ENCODE measurements at regions not wholly inside any gene's neighbourhood (a gene's known extent, or its start where the extent isn't known, plus 50 kb on each side); places are given as distances from the start of the nearest gene placed in this dataset.
"Not testable (repeated sequence)": the region's sequence is repeated elsewhere in the genome, so short reads cannot be mapped to it uniquely, and the experiment has no call there.

DNA sequence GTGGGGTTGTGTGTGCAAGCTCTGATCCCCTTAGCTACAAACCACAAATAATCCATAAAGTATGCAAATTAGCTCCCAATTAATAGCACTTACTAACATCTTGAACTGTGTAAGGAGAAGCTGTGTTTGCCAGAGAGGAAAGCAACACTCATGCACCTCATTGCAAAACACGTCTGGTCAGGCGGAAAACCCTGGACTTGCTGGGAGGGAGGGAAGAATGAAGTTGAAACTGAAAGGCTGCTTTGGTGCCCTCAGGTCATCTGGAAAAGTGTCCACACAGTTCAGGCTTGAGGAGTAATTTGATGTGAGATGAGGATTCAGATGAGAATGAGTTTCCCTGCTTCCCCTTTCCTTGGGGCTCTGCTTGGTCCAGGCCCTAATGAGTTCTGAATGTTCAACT is 185.5 kb upstream of the ANKRD28 start:
- TF ChIP-seq, protein P1, sequence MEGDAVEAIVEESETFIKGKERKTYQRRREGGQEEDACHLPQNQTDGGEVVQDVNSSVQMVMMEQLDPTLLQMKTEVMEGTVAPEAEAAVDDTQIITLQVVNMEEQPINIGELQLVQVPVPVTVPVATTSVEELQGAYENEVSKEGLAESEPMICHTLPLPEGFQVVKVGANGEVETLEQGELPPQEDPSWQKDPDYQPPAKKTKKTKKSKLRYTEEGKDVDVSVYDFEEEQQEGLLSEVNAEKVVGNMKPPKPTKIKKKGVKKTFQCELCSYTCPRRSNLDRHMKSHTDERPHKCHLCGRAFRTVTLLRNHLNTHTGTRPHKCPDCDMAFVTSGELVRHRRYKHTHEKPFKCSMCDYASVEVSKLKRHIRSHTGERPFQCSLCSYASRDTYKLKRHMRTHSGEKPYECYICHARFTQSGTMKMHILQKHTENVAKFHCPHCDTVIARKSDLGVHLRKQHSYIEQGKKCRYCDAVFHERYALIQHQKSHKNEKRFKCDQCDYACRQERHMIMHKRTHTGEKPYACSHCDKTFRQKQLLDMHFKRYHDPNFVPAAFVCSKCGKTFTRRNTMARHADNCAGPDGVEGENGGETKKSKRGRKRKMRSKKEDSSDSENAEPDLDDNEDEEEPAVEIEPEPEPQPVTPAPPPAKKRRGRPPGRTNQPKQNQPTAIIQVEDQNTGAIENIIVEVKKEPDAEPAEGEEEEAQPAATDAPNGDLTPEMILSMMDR (IDR thresholded peaks at IDR 0.05) = no peak
- H3K9me3 Mint-ChIP-seq = no peaks in the 10 kb centered on the region
- H3K36me3 ChIP-seq (ENCODE audit: control insufficient read depth, insufficient read depth, low read length) = no peaks in the 10 kb centered on the region
- H3K27ac ChIP-seq (ENCODE audit: low read length) = no peak overlapping the region
- DNase-seq (no peak), ATAC-seq (no peak)
- no peaks in the 10 kb centered on the region for H3K27me3 ChIP-seq (ENCODE audit: control insufficient read depth, insufficient read depth, low read length)
- 89% methylated on average over 2 of the region's 2 CpGs for WGBS (ENCODE audit: insufficient coverage)
- H3K4me1 Mint-ChIP-seq = no peaks in the 10 kb centered on the region
- no peak overlapping the region for H3K4me3 Mint-ChIP-seq
- no peak overlapping the region for H3K27ac Mint-ChIP-seq
- H3K27me3 Mint-ChIP-seq (ENCODE audit: low read depth in 2 of 2) = peaks cover 10 to 14% of the 10 kb centered on the region in 2 donors
- H3K4me1 ChIP-seq (ENCODE audit: control insufficient read depth, insufficient read depth, low read length) = no peaks in the 10 kb centered on the region
- H3K9me3 ChIP-seq (ENCODE audit: control insufficient read depth, insufficient read depth, low read length) = no peaks in the 10 kb centered on the region
- intact Hi-C loops (cut with micrococcal nuclease) = no loop called here
- no peak overlapping the region for H3K4me3 ChIP-seq (ENCODE audit: low read length)
- H3K36me3 Mint-ChIP-seq = no peaks in the 10 kb centered on the region

DNA sequence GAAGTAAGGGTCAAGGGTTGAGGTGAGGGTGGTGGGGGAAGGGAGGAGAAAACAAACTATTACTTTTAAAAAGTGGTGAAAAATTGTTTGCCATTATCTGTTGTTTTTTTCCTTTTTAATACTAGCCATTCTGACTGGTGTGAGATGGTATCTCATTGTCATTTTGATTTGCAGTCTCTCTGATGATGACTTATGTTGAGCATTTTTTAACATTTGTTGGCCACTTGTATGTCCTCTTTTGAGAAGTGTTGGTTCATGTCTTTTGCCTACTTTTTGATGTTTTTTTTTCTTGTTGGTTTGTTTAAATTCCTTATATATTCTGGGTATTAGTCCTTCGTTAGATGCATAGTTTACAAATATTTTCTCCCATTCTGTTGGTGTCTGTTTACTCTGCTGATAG is 185.9 kb upstream of the ANKRD28 start:
- no peaks in the 10 kb centered on the region for H3K36me3 ChIP-seq (ENCODE audit: control insufficient read depth, insufficient read depth, low read length)
- no peaks in the 10 kb centered on the region for H3K4me1 ChIP-seq (ENCODE audit: control insufficient read depth, insufficient read depth, low read length)
- H3K27me3 ChIP-seq (ENCODE audit: control insufficient read depth, insufficient read depth, low read length) = no peaks in the 10 kb centered on the region
- peaks cover 10 to 14% of the 10 kb centered on the region in 2 donors for H3K27me3 Mint-ChIP-seq (ENCODE audit: low read depth in 2 of 2)
- DNase-seq (no peak), ATAC-seq (no peak)
- no peaks in the 10 kb centered on the region for H3K9me3 ChIP-seq (ENCODE audit: control insufficient read depth, insufficient read depth, low read length)
- H3K36me3 Mint-ChIP-seq = no peaks in the 10 kb centered on the region
- no peak overlapping the region for H3K4me3 ChIP-seq (ENCODE audit: low read length)
- H3K4me1 Mint-ChIP-seq = no peaks in the 10 kb centered on the region
- no peak overlapping the region for H3K27ac Mint-ChIP-seq
- no peak overlapping the region for H3K27ac ChIP-seq (ENCODE audit: low read length)
- no peaks in the 10 kb centered on the region for H3K9me3 Mint-ChIP-seq
- WGBS (ENCODE audit: insufficient coverage) = no CpG with 5 or more reads among the region's 1 CpG
- TF ChIP-seq, protein P1 (IDR thresholded peaks at IDR 0.05) = no peak
- intact Hi-C loops (cut with micrococcal nuclease) = no loop called here
- H3K4me3 Mint-ChIP-seq = no peak overlapping the region

DNA sequence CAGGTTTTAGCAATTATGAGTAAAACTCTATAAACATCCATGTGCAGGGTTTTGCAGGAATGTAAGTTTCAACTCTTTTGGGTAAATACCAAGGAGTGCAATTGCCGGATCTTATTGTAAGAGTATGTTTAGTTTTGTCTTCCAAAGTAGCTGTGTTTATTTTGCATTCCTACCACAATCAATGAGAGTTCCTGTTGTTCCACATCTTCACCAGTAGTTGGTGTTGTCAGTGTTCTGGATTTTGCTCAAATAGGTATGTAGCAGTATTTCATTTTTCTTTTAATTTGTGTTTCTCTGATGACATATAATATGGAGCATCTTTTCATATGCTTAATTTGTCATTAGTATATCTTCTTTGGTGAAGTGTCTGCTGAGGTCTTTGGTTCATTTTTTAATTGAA is 185.1 kb upstream of the GALNT15 start:
- Histone ChIP-seq H3K4me3 (ENCODE audit: low read length) (no peak overlapping the region), H3K27ac (ENCODE audit: low read length) (no peak overlapping the region), H3K36me3 (ENCODE audit: control insufficient read depth, insufficient read depth, low read length) (no peaks in the 10 kb centered on the region), H3K4me1 (ENCODE audit: control insufficient read depth, insufficient read depth, low read length) (no peaks in the 10 kb centered on the region), H3K27me3 (ENCODE audit: control insufficient read depth, insufficient read depth, low read length) (no peaks in the 10 kb centered on the region), H3K9me3 (ENCODE audit: control insufficient read depth, insufficient read depth, low read length) (no peaks in the 10 kb centered on the region)
- TF ChIP-seq, protein P1 (IDR thresholded peaks at IDR 0.05) = no peak
- H3K36me3 Mint-ChIP-seq = no peaks in the 10 kb centered on the region
- WGBS (ENCODE audit: insufficient coverage) = 60% methylated on average over 1 of the region's 1 CpG
- intact Hi-C loops (cut with micrococcal nuclease) = no loop called here
- ATAC-seq = no peak
- H3K27ac Mint-ChIP-seq = no peak overlapping the region
- H3K4me1 Mint-ChIP-seq = no peaks in the 10 kb centered on the region
- H3K27me3 Mint-ChIP-seq (ENCODE audit: low read depth in 2 of 2) = peaks cover 15 to 17% of the 10 kb centered on the region in 2 donors
- peaks cover 0 to 2% of the 10 kb centered on the region in 2 donors for H3K9me3 Mint-ChIP-seq
- DNase-seq = no peak
- no peak overlapping the region for H3K4me3 Mint-ChIP-seq

DNA sequence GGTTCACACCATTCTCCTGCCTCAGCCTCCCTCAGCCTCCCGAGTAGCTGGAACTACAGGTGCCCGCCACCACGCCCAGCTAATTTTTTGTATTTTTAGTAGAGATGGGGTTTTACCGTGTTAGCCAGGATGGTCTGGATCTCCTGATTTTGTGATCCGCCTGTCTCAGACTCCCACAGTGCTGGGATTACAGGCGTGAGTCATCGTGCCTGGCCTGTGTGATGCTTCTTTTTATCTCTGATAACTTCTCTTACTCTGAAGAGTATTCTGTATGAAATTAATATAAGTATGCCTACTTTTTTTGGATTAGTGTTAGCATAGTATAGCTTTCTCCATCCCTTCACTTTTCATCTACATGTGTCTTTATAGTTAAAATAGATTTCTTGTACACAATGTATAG is 180.8 kb upstream of the GALNT15 start:
- H3K27me3 ChIP-seq (ENCODE audit: control insufficient read depth, insufficient read depth, low read length); H3K4me3 Mint-ChIP-seq; DNase-seq; intact Hi-C loops (cut with micrococcal nuclease); H3K4me1 ChIP-seq (ENCODE audit: control insufficient read depth, insufficient read depth, low read length); H3K27ac Mint-ChIP-seq; H3K27me3 Mint-ChIP-seq (ENCODE audit: low read depth in 2 of 2); ATAC-seq; H3K9me3 ChIP-seq (ENCODE audit: control insufficient read depth, insufficient read depth, low read length); H3K27ac ChIP-seq (ENCODE audit: low read length); H3K4me1 Mint-ChIP-seq; H3K9me3 Mint-ChIP-seq; H3K36me3 Mint-ChIP-seq; H3K4me3 ChIP-seq (ENCODE audit: low read length); H3K36me3 ChIP-seq (ENCODE audit: control insufficient read depth, insufficient read depth, low read length): not testable (repeated sequence)
- 98% methylated on average over 6 of the region's 7 CpGs for WGBS (ENCODE audit: insufficient coverage)

DNA sequence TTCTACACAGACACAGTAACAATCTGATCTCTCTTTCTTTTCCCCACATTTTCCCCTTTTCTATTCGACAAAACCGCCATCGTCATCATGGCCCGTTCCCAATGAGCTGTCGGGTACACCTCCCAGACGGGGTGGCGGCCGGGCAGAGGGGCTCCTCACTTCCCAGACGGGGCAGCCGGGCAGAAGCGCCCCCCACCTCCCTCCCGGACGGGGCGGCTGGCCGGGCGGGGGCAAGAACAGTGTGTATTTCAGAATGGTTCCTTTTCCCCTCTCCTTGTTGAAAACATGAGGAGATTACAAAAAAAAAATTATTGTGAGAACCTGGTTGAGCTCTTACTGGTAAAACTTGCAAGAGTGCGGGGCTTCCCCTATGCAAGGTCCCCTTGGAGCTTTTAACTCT is 178.0 kb upstream of the GALNT15 start:
- intact Hi-C loops (cut with micrococcal nuclease) = not testable (repeated sequence)

More for the DNA sequence above, 178.0 kb upstream of the GALNT15 start:
- not testable (repeated sequence) for H3K4me3 ChIP-seq (ENCODE audit: low read length); H3K36me3 ChIP-seq (ENCODE audit: control insufficient read depth, insufficient read depth, low read length); H3K27ac ChIP-seq (ENCODE audit: low read length); DNase-seq; H3K36me3 Mint-ChIP-seq; H3K4me1 ChIP-seq (ENCODE audit: control insufficient read depth, insufficient read depth, low read length); H3K4me3 Mint-ChIP-seq; H3K27ac Mint-ChIP-seq; H3K27me3 ChIP-seq (ENCODE audit: control insufficient read depth, insufficient read depth, low read length); H3K4me1 Mint-ChIP-seq; H3K27me3 Mint-ChIP-seq (ENCODE audit: low read depth in 2 of 2); ATAC-seq; H3K9me3 Mint-ChIP-seq; H3K9me3 ChIP-seq (ENCODE audit: control insufficient read depth, insufficient read depth, low read length)
- over 99% methylated on average over 7 of the region's 17 CpGs for WGBS (ENCODE audit: insufficient coverage)
